ENCODE measurements at regions not wholly inside any gene's neighbourhood (a gene's known extent, or its start where the extent isn't known, plus 50 kb on each side); places are given as distances from the start of the nearest gene placed in this dataset.

DNA sequence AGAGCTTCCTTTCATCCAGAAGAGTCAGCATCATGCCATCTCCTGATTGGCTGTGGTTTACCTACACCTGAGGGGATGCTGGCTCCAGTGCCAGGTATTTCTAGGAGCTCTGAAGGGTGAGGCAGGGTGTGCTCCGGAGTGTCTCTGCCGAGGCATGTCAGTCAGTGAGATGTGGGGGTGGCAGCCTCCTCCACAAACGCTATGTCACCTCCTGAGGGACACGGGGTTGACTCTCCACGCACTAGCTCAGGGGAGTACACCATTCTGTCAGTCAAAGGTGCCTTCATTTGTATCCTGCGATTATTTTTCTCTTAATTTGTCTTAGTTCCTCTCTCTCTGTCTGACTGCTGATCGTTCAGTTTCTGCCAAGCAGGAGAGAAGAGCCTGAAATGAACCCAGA lies 604.5 kb downstream of the VRK1 start:
- in situ Hi-C loops (cut with HindIII; ENCODE audit: low sequenced_read_pairs), result no loop called here
- TF ChIP-seq, protein P1, sequence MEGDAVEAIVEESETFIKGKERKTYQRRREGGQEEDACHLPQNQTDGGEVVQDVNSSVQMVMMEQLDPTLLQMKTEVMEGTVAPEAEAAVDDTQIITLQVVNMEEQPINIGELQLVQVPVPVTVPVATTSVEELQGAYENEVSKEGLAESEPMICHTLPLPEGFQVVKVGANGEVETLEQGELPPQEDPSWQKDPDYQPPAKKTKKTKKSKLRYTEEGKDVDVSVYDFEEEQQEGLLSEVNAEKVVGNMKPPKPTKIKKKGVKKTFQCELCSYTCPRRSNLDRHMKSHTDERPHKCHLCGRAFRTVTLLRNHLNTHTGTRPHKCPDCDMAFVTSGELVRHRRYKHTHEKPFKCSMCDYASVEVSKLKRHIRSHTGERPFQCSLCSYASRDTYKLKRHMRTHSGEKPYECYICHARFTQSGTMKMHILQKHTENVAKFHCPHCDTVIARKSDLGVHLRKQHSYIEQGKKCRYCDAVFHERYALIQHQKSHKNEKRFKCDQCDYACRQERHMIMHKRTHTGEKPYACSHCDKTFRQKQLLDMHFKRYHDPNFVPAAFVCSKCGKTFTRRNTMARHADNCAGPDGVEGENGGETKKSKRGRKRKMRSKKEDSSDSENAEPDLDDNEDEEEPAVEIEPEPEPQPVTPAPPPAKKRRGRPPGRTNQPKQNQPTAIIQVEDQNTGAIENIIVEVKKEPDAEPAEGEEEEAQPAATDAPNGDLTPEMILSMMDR (IDR thresholded peaks at IDR 0.05; ENCODE audit: low read depth, low read length, missing control alignments), result no peak
- no peak overlapping the region for H3K4me3 ChIP-seq (ENCODE audit: low read depth, low read length)
- DNase-seq (ENCODE audit: low read depth), result no peak

DNA sequence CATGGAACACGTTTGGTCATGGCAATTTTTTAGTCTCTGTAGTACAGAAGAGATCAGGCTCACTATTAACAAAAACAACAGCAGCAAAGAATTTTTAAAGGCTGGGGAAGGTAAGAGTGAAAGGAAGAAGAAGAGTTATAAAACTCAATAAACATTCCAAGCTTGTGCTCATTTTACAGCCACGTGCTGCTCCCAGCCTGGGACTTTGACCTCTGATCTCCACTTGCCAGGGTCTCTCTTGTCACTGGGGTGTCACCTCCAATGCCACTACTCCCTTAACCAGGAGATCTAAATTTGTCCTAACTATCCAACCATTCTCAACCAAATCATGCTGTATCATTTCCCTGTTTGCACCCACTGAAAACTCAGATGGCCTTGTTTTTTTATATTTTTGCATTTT lies 605.1 kb downstream of the VRK1 start:
- in situ Hi-C loops (cut with HindIII; ENCODE audit: low sequenced_read_pairs), result no loop called here
- no peak for DNase-seq (ENCODE audit: low read depth)
- TF ChIP-seq, protein P1 (IDR thresholded peaks at IDR 0.05; ENCODE audit: low read depth, low read length, missing control alignments), result no peak

DNA sequence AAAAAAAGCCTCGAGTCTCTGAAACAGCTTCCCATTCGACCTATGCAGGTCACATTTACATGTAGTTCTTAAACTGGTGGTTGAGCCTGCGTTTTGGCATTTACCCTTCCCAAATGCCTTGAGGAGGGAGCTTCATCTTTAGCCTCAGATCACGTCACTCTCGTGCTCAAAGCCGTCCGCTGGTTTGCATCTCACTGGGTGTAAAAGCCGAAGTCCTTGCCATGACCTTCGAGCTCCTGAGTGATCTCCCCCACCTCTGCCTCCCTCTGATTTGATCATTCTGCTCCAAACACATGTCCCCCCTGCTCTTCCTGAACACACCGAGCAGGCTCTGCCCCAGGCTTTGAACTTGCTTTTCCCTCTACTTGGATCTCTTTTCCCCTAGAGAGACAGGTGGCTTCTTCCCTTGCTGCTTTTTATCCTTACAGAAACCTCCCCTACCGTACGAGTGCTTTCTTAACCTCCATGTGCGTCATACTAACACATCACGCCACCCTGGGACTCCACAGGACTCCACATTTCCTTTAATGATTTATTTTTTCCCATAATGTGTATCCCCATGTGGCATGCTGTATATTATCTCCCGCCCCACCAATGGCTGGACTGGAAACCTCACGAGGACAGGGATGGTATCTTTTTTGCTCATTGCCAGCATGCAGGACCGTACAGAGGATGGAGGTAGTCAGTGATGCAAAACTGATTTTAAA lies 610.7 kb downstream of the VRK1 start:
- in situ Hi-C loops (cut with HindIII; ENCODE audit: low sequenced_read_pairs), result no loop called here
- TF ChIP-seq, protein P1 (IDR thresholded peaks at IDR 0.05; ENCODE audit: low read depth, low read length, missing control alignments), result no peak
- no peak overlapping the region for H3K4me3 ChIP-seq (ENCODE audit: low read depth, low read length)
- DNase-seq (ENCODE audit: low read depth), result no peak

More for the DNA sequence above, 605.1 kb downstream of the VRK1 start:
- H3K4me3 ChIP-seq (ENCODE audit: low read depth, low read length), result no peak overlapping the region

DNA sequence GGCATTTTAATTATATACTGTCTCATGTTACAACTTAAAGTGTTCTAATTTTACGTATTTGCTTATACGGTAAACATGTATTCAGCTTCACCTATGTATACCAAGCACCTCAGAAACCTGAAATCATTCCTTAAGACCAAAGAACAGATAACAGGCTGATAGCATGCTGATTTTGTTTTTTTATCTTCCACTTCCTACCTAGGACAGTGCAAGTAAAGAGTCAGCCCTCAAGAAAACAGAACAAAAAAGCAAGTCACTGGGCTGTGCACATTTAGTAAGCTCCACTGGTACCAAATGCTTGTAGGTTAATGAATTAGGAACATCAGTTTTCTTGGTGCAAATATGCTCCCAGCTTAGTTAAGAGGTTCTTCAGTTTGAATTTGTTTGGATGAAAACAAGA lies 611.3 kb downstream of the VRK1 start:
- DNase-seq (ENCODE audit: low read depth), result no peak
- in situ Hi-C loops (cut with HindIII; ENCODE audit: low sequenced_read_pairs), result no loop called here
- TF ChIP-seq, protein P1 (IDR thresholded peaks at IDR 0.05; ENCODE audit: low read depth, low read length, missing control alignments), result no peak
- H3K4me3 ChIP-seq (ENCODE audit: low read depth, low read length), result no peak overlapping the region

DNA sequence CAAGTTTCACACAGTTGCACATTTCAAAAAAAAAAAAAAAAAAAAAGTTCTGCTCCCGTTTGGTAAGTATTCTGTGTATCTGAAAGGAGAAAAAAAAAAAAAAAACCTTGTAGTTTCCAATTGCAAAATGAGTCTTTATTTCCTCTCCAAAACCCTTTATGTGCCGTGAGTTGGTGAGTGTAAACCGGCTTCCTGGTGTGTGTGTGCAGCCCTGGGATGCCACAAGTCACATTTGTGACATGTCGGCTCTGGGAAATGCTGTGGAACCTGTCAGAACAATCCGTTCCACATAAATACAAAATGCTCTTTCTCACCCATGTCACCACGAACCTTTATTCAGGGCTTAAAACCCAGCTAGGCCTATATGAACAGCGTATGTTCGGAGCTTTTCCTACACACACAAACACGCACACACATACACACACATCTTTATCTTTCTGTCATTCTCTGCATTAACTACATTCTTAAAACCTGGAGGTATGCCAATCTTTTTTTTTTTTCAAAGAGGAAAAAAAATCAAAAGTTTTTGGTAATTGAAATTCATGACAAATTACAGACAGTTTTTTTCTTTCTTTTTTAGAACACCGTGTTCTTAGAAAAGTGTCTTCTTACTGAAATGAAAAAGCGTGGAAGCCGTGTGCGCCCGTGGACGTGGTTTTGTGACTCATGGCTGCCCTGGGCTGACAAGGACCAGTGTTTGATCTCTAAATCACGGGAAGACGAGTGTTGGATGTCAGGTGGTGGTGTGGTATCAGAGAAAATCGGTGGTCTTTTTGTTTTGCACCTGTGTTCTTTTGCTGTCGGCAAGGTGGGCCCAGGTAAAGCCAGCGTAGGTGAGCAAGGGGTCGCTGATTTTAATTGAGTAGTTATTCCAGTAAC lies 612.0 kb downstream of the VRK1 start:
- TF ChIP-seq, protein P1 (IDR thresholded peaks at IDR 0.05; ENCODE audit: low read depth, low read length, missing control alignments), result no peak
- no peak for DNase-seq (ENCODE audit: low read depth)
- H3K4me3 ChIP-seq (ENCODE audit: low read depth, low read length), result no peak overlapping the region
- in situ Hi-C loops (cut with HindIII; ENCODE audit: low sequenced_read_pairs), result no loop called here

DNA sequence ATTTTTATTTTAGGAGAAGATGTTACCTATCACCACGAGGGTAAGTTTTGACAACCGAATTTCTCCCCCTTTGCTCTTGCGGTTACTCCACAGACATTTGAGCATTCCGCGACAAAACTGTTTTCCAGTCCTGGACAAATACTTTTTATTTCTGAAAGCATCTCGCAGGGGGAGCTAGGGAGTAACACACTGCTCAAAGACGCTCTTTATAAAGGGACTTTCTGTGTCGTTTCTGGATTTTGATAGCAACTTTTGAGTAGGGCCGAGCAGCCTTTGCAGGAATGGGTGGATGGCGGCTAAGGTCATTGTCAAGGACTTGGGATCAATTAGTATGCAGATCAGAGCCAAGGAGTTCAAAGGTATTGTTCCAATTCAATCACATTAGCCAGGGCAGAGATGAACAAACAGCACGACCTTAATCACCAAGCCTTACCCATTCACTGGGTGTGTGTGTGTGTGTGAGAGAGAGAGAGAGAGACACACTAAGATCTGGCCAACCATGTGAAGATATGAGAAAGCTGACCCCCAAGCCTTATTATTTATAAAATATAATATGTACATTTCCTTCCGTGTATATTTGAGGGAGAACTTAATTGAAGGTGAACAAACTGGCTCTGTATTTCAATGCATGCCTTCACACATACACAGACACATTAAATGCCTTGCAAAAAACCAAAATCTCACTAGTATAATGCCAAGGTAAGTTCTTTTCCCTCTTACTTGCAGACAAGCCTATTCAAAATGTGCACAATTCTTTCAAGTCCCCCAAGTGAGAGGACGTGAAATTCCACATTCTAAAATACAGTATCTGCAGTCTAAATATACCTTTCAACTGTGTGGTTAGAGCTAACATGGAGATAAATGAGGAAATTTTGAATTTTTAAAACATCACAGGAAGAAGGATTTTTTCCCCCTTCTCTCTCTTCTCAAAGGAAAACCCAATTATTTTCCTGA lies 613.8 kb downstream of the VRK1 start:
- no peak for DNase-seq (ENCODE audit: low read depth)
- in situ Hi-C loops (cut with HindIII; ENCODE audit: low sequenced_read_pairs), result no loop called here
- no peak overlapping the region for H3K4me3 ChIP-seq (ENCODE audit: low read depth, low read length)
- TF ChIP-seq, protein P1 (IDR thresholded peaks at IDR 0.05; ENCODE audit: low read depth, low read length, missing control alignments), result peak; percentile 12
